Spleen (tissue), 7 donors: ENCODE measurements at regions not wholly inside any gene's neighbourhood (a gene's known extent, or its start where the extent isn't known, plus 50 kb on each side); places are given as distances from the start of the nearest gene placed in this dataset.

Experiments used
- CTCF ChIP-seq, 11 experiments: fragments of 200-600 bp in 7 of 11; fragments of 450-650 bp in 4 of 11; sonication (generic) in 4 of 11; IDR thresholded peaks in 8 of 11; conservative IDR thresholded peaks in 3 of 11; 1 replicate in 7 of 11; 2 replicates in 4 of 11; pipeline versions ENCODE4 v1.4.0 to v1.8.0; 2016 to 2021; ENCODE audit warnings: antibody characterized with exemption in 11 of 11, inconsistent platforms in 4 of 11, mild to moderate bottlenecking in 1 of 11
- POLR2A ChIP-seq, 3 donors: fragments of 450-650 bp; IDR thresholded peaks; one replicate each; pipeline ENCODE4 v1.5.1; 2017; ENCODE audit warnings: antibody characterized with exemption in 3 of 3, mild to moderate bottlenecking in 1 of 3
- POLR2AphosphoS5 ChIP-seq, 3 donors: sonication (generic); formaldehyde crosslinking; IDR thresholded peaks; one replicate each; pipeline ENCODE4 v1.5.1; 2017; ENCODE audit warnings: antibody characterized with exemption in 3 of 3
- donor health status: DM: no; HTN: no; CAD: no; lungs with moderate emphysema.
- donor health status: DM: no; HTN: no; CAD: no.
- donor health status: DM: no; HTN: no; CAD: no.

DNA sequence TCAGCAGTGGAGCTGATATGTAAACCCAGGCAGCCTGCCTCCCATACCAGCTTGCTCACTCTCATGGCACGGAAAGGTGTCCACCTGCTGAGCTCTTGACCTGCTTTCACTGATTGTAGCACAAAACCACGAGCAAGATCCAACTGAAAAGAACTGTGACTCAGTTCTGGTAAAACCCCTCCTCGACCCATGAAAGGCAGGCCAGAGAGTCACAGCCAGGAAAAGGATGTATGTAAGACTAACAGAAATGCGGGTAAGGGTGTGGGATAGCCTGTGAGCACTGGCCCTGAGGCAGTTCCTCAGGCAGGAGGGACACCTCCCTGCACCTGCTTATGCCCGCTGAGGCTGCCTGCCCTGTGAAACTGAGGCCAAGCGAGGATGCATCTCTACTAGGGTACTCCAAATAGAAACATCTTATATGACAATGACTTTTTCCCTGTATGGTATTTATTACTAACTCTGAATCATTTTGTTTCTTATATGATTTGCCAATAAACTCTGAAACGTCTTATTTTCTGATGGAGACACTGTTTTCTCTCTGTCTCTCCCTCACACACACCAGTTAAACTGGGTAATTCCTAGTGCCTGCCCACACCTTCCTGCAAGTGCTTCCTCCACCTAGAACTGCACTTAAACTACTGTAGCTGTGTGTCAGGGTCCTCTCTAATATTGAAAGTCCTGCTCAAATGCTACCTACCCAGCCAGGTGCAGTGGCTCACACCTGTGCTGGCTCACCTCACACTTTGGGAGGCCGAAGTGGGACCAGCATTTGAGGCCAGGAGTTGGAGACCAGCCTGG, 73.3 kb upstream of the GHITM start:
- TF ChIP-seq POLR2A (IDR thresholded peaks at IDR 0.05) (no peak), CTCF (IDR thresholded peaks at IDR 0.05 in 8 of 11, conservative IDR thresholded peaks at IDR 0.05 in 3 of 11) (no peak), POLR2AphosphoS5 (IDR thresholded peaks at IDR 0.05) (no peak)
